Stimulated activated memory B cell treated with anti-CD40 and anti-IgM and Interleukin-4, amounts not matched to agents 10 μg/mL and 1 μg/mL and 100 μg/mL, for 72 hours (primary cell): ENCODE measurements at regions not wholly inside any gene's neighbourhood (a gene's known extent, or its start where the extent isn't known, plus 50 kb on each side); places are given as distances from the start of the nearest gene placed in this dataset.
A peak's percentile ranks its signal among the peaks of the same experiment; 100 is the strongest.

ENCODE experiments used
- ATAC-seq: fragments of 150-1000 bp; cut with Tn5 transposase; 2 replicates; pipeline ENCODE4 v1.10.0; 2021
- H3K27ac Mint-ChIP-seq: one replicate; pipeline ENCODE4 v1.8.0; 2022; ENCODE audit warnings: mild to moderate bottlenecking, mixed read lengths
- H3K27me3 Mint-ChIP-seq: one replicate; pipeline ENCODE4 v1.8.0; 2022; ENCODE audit warnings: mixed read lengths
- H3K36me3 Mint-ChIP-seq: one replicate; pipeline ENCODE4 v1.8.0; 2022; ENCODE audit warnings: mixed read lengths
- H3K4me1 Mint-ChIP-seq: one replicate; pipeline ENCODE4 v1.8.0; 2022; ENCODE audit warnings: mixed read lengths
- H3K4me3 Mint-ChIP-seq: one replicate; pipeline ENCODE4 v1.8.0; 2022; ENCODE audit warnings: mild to moderate bottlenecking, moderate library complexity, mixed read lengths
- H3K9me3 Mint-ChIP-seq: one replicate; pipeline ENCODE4 v1.8.0; 2022; ENCODE audit warnings: mixed read lengths

- ATAC-seq: no peak
- H3K4me1 Mint-ChIP-seq: no peaks in the 10 kb centered on the region
- H3K27ac Mint-ChIP-seq: no peak overlapping the region
Measured at GRCh38 chr6:99119109-99120031, 171.6 kb upstream of the FBXL4 start.

GRCh38 chr6:99114769-99115406 is 167.1 kb upstream of the FBXL4 start:
- H3K36me3 Mint-ChIP-seq: no peaks in the 10 kb centered on the region
- ATAC-seq: no peak
- H3K9me3 Mint-ChIP-seq: no peaks in the 10 kb centered on the region
- peaks cover 19% of the 10 kb centered on the region for H3K27me3 Mint-ChIP-seq
- no peak overlapping the region for H3K27ac Mint-ChIP-seq
- H3K4me1 Mint-ChIP-seq: no peaks in the 10 kb centered on the region
- no peak overlapping the region for H3K4me3 Mint-ChIP-seq

More at GRCh38 chr6:99119109-99120031, 171.6 kb upstream of the FBXL4 start:
- Mint-ChIP-seq H3K4me3 (no peak overlapping the region), H3K9me3 (no peaks in the 10 kb centered on the region), H3K36me3 (no peaks in the 10 kb centered on the region), H3K27me3 (peaks cover 18% of the 10 kb centered on the region)

DNA sequence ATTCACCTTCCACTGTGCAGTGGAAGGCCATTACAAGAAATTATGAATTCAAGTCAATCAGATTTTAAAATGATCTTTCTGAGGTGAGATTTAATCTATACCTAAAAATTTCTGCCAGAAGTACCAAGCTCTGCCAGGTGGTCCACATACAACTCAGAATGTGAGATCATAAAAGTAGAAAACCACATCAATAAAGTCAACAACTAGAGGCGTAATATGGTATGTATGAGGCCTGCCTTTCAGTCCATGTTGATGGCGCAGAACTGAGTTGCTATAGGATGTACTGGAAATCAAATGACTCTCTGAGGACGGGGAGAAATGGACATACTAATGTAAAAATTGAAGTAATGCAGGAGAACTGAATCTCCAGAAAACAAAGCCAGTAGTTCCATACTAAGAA is 163.8 kb upstream of the FBXL4 start:
- Mint-ChIP-seq H3K27me3 (peaks cover 10% of the 10 kb centered on the region), H3K9me3 (peaks cover 2% of the 10 kb centered on the region), H3K27ac (no peak overlapping the region), H3K4me1 (no peaks in the 10 kb centered on the region), H3K4me3 (no peak overlapping the region), H3K36me3 (no peaks in the 10 kb centered on the region)
- no peak for ATAC-seq

DNA sequence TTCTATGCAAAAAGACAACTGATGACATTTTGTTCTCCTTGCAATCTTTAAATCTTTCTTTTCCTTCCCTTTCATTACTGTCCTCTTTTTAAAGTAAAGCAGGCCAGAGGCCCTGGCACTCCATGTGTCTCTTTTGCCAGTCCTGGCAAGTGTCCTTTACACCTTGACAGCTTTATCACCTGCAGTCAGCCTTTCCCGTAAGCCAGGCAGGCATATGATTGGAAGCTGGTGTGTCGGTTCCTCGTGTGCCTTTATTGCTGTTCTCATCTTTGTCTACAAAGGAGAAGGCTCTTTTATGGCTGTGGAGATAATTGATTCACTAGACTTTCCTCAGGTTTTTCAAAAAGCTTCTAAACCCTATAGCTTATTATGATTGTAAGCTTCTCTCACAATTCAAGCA is 162.3 kb upstream of the FBXL4 start:
- no peaks in the 10 kb centered on the region for H3K36me3 Mint-ChIP-seq
- ATAC-seq: no peak
- H3K4me3 Mint-ChIP-seq: no peak overlapping the region
- H3K27ac Mint-ChIP-seq: no peak overlapping the region
- peaks cover 8% of the 10 kb centered on the region for H3K27me3 Mint-ChIP-seq
- H3K4me1 Mint-ChIP-seq: no peaks in the 10 kb centered on the region
- H3K9me3 Mint-ChIP-seq: peaks cover 2% of the 10 kb centered on the region

DNA sequence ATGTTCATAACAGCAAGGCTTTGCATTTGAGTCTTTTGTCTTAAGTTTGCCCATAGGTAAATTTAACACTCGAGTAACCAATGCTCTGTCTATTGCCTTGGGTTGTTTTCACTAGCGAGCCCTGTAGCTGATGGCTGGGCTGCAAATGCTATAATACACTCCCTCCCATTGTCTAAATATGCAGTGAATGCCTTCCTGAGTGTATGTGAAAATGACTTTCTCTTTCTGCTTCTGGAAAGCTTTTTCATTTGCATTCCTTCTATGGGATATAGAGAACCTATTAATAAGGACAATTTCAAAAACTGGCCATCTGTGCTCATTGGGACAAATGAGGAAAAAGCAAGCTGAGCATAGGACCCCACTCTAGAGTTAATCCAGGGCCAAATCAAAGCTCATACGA is 156.5 kb upstream of the FBXL4 start:
- H3K27me3 Mint-ChIP-seq: no peaks in the 10 kb centered on the region
- no peak overlapping the region for H3K4me3 Mint-ChIP-seq
- no peaks in the 10 kb centered on the region for H3K4me1 Mint-ChIP-seq
- no peak overlapping the region for H3K27ac Mint-ChIP-seq
- ATAC-seq: no peak
- no peaks in the 10 kb centered on the region for H3K36me3 Mint-ChIP-seq
- peaks cover 2% of the 10 kb centered on the region for H3K9me3 Mint-ChIP-seq

DNA sequence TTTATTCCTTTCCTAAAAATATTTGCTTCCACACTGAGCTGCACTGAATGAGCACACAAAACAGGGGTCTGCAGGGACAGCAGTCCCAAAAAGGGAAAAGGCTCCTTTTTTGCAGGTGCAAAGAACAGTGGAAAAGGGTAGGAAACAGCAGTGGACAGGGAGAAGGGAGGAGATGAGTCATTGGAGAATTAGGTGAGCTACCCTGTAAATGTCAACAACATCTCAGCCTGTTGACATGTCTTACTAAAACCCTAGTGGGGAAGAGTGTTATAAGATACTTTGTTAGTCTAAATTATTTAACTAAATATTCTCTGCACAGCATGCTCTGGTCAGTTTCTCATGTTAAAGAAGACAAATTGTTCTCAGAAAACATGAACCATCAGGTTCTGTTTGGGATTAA is 151.5 kb upstream of the FBXL4 start:
- Mint-ChIP-seq H3K4me3 (no peak overlapping the region), H3K4me1 (no peaks in the 10 kb centered on the region), H3K9me3 (no peaks in the 10 kb centered on the region), H3K27me3 (peaks cover 3% of the 10 kb centered on the region), H3K36me3 (no peaks in the 10 kb centered on the region), H3K27ac (no peak overlapping the region)
- no peak for ATAC-seq

DNA sequence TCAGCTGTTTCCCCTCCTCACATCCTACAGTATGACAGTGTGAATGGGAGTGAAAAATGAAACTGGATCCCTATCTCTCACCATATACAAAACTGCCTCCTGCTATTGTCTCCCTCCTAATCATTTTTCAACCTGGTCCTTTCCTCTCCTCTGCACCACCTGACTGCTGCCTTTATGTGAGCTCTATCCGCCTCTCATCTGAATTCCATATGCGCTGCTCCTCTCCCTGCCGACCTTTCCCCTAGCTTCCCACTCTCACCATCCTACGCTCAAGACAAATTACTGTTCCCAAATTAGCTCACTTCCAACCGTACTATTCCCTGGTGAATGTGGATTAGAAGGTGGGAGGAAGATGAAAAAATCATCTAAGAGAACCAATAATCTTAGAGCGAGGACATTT is 148.4 kb upstream of the FBXL4 start:
- Mint-ChIP-seq H3K36me3 (no peaks in the 10 kb centered on the region), H3K27me3 (peaks cover 14% of the 10 kb centered on the region), H3K27ac (no peak overlapping the region), H3K4me3 (no peak overlapping the region), H3K4me1 (no peaks in the 10 kb centered on the region), H3K9me3 (no peaks in the 10 kb centered on the region)
- no peak for ATAC-seq

DNA sequence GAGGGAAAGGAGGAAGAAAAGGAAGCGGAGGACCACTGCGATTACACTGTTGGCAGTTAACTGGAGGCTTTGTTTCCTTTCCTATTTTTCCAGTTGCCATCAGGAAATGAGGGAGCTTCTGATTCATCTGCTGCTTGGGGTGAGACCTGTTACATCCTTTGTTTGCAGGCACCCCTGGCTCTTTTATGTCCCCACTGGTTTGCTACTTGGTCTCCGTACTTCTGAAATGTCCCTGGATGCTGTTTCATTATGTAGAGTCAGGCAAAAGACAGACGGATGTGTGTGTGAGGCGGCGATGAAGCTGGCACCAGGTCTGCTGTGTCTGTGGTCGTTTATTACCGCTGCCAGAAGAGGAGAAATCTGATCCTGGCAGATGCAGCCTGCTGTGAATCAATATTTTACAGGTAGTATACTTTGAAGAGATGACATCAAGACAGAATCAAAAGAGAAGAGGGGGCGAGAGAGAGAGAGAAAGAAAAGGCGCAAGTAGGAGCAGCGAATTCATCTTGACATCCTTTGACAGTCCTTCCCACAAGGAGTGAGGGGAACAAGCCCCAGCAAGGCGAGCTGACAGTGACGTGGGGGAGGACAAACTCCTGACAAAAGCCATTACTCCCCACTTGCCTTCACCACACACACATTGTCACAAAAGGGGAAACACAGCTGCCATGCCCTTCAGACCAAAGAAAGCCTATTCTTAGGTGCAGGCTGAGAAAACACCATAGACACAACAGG is 145.9 kb upstream of the FBXL4 start:
- no peaks in the 10 kb centered on the region for H3K36me3 Mint-ChIP-seq
- peaks cover 14% of the 10 kb centered on the region for H3K27me3 Mint-ChIP-seq
- no peaks in the 10 kb centered on the region for H3K9me3 Mint-ChIP-seq
- H3K4me3 Mint-ChIP-seq: no peak overlapping the region
- no peaks in the 10 kb centered on the region for H3K4me1 Mint-ChIP-seq
- H3K27ac Mint-ChIP-seq: no peak overlapping the region
- no peak for ATAC-seq

GRCh38 chr6:99092461-99092860 is 144.7 kb upstream of the FBXL4 start:
- Mint-ChIP-seq H3K9me3 (no peaks in the 10 kb centered on the region), H3K27me3 (peaks cover 14% of the 10 kb centered on the region), H3K4me1 (no peaks in the 10 kb centered on the region), H3K4me3 (no peak overlapping the region), H3K36me3 (no peaks in the 10 kb centered on the region), H3K27ac (no peak overlapping the region)
- no peak for ATAC-seq

GRCh38 chr6:99091985-99092384 is 144.2 kb upstream of the FBXL4 start:
- no peak overlapping the region for H3K27ac Mint-ChIP-seq
- H3K4me3 Mint-ChIP-seq: no peak overlapping the region
- no peaks in the 10 kb centered on the region for H3K4me1 Mint-ChIP-seq
- no peaks in the 10 kb centered on the region for H3K9me3 Mint-ChIP-seq
- H3K27me3 Mint-ChIP-seq: peaks cover 14% of the 10 kb centered on the region
- H3K36me3 Mint-ChIP-seq: no peaks in the 10 kb centered on the region
- peak; percentile 29 for ATAC-seq

DNA sequence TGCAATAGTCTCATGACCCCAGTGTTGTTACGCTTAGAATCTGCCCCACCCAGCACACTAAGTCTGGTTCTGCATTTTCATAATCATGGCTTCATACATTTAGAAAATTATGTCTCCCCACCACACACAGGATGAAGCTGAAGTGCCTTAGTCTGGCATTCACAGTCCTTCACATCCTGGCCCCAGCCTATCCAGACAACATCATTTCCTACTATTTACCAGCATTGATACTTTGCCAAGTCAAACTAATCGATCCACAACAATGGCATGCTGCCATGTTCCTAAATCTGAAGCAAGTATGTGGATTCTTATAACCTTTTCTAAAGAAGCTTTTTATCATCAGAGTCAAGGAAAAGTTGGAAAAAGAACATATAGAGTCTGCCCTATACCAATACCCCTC is 132.4 kb upstream of the FBXL4 start:
- no peak for ATAC-seq
- no peak overlapping the region for H3K27ac Mint-ChIP-seq
- no peaks in the 10 kb centered on the region for H3K36me3 Mint-ChIP-seq
- no peaks in the 10 kb centered on the region for H3K4me1 Mint-ChIP-seq
- no peaks in the 10 kb centered on the region for H3K9me3 Mint-ChIP-seq
- H3K27me3 Mint-ChIP-seq: peaks cover 40% of the 10 kb centered on the region
- no peak overlapping the region for H3K4me3 Mint-ChIP-seq

DNA sequence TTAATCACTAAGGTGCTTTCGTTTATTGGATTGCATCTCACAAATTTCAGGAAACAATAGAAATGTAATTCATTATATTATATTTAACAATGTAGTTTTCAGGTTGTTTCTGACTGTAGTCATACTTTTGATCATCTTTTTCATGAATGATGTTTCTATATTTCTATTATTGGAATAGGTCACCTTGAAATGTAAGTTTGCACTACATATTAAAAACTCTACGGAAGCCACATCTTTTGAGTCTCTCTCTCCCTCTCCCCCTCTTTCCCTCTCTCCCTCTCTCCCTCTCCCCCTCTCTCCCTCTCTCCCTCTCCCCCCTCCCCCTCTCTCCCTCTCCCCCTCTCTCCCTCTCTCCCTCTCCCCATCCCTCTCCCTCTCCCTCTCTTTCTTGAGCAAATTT is 131.3 kb upstream of the FBXL4 start:
- no peak for ATAC-seq
- no peak overlapping the region for H3K4me3 Mint-ChIP-seq
- no peaks in the 10 kb centered on the region for H3K36me3 Mint-ChIP-seq

DNA sequence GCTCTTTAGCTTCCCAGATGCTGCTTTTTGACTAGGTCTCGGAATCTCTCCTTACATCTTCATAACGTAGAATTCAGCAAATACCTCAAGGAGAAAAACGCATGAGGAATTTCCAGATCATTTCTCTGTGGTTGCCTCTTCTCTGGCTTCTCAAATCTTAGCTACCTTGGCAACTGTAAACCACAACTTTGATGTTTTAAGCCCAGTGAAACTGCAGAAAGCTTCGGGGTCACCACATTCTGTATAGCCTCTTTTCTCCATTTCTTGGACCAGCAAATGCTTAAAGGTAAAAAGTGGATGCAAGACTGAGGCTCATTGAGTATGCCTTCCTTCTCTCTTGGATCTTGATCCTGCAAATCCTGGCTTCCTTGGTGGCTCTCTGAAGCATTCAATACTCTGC is 125.5 kb upstream of the FBXL4 start:
- no peaks in the 10 kb centered on the region for H3K9me3 Mint-ChIP-seq
- H3K27me3 Mint-ChIP-seq: peaks cover 28% of the 10 kb centered on the region
- no peaks in the 10 kb centered on the region for H3K36me3 Mint-ChIP-seq
- H3K27ac Mint-ChIP-seq: no peak overlapping the region
- no peak overlapping the region for H3K4me3 Mint-ChIP-seq
- no peaks in the 10 kb centered on the region for H3K4me1 Mint-ChIP-seq
- no peak for ATAC-seq

More for the DNA sequence above, 131.3 kb upstream of the FBXL4 start:
- H3K9me3 Mint-ChIP-seq: no peaks in the 10 kb centered on the region
- no peak overlapping the region for H3K27ac Mint-ChIP-seq
- peaks cover 44% of the 10 kb centered on the region for H3K27me3 Mint-ChIP-seq
- H3K4me1 Mint-ChIP-seq: no peaks in the 10 kb centered on the region

GRCh38 chr6:99066044-99066443 is 118.3 kb upstream of the FBXL4 start:
- ATAC-seq: no peak
- Mint-ChIP-seq H3K27me3 (peaks cover 9% of the 10 kb centered on the region), H3K4me3 (no peak overlapping the region), H3K36me3 (no peaks in the 10 kb centered on the region), H3K9me3 (no peaks in the 10 kb centered on the region), H3K27ac (no peak overlapping the region), H3K4me1 (no peaks in the 10 kb centered on the region)

DNA sequence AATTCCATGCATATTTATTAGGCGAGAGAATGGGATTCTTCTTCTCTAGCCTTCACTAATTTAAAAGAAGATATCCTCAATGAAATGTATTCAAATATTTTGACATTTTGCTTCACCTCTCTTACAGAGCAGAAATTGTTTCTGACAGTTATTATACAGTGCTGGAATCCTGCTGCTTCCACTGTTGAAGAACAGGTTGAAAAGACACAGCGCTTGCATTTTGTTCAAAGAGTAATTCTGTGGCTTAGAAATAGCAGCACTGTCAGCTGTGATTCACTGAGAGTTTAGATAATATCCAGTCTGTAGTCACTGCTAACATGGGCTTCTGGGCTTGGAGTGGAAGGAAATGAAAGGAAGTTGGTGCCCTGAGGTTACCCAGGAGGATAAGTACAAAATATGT is 117.1 kb upstream of the FBXL4 start:
- H3K4me3 Mint-ChIP-seq: no peak overlapping the region
- H3K27me3 Mint-ChIP-seq: peaks cover 9% of the 10 kb centered on the region
- no peaks in the 10 kb centered on the region for H3K9me3 Mint-ChIP-seq
- ATAC-seq: no peak
- H3K4me1 Mint-ChIP-seq: no peaks in the 10 kb centered on the region
- H3K36me3 Mint-ChIP-seq: no peaks in the 10 kb centered on the region
- H3K27ac Mint-ChIP-seq: no peak overlapping the region
